Activated gamma-delta T cell treated with Interleukin-2 at 50 U/mL for 16 hours (primary cell): ENCODE measurements at regions not wholly inside any gene's neighbourhood (a gene's known extent, or its start where the extent isn't known, plus 50 kb on each side); places are given as distances from the start of the nearest gene placed in this dataset.
"Not testable (repeated sequence)": the region's sequence is repeated elsewhere in the genome, so short reads cannot be mapped to it uniquely, and the experiment has no call there.

Source experiments
- DNase-seq: peaks from one replicate; pipeline ENCODE4 v3.0.0-alpha.2; 2020

DNA sequence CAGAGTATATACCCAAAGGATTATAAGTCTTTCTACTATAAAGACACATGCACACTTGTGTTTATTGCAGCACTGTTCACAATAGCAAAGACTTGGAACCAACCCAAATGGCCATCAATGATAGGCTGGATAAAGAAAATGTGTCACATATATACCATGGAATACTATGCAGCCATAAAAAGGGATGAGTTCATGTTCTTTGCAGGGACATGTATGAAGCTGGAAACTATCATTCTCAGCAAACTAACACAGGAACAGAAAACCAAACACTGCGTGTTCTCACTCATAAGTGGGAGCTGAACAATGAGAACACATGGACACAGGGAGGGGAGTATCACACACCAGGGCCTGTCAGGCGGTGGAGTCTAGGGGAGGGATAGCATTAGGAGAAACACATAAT, 281.7 kb upstream of the MEF2C start:
- DNase-seq = not testable (repeated sequence)

DNA sequence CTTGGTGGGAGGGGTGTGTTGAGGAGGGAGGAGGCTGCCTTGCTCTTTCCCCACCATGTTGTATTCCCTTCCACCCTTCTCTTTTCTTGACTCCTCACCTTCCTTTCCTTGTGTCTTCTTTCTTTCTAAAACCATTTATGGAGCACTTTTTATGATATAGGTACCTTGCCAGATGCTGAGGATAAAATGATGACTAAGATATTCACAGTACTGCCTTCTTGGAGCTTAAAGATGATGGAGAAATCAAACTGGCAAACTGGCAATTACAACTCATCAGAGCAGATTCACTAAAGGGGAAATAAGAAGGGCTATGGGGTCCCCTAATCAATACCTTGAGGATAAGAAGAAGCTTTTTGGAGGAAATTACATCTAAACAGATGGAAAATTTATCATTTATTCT, 273.2 kb upstream of the MEF2C start:
- no peak for DNase-seq

DNA sequence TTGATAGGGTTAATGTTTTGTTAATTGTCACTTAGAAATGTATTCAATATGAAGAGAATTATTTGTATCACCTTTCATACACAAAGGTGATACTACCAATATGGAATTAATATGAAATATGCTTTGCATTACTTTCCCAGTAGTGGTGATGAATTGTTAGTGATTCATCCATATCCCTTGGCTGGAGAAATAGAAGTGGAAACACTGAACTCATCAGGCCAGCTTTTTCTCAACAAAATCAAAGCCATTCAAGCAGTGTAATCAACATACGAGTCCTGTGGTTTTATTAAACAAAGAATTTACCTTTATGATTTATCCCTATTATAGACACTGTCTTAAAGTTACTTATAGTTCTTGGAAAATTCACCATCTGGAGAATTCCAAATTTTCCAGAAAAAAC, 264.0 kb upstream of the MEF2C start:
- no peak for DNase-seq

- DNase-seq = no peak
Measured at GRCh38 chr5:89137148-89137547, 254.2 kb upstream of the MEF2C start.

- DNase-seq = no peak
Measured at GRCh38 chr5:89133975-89134374, 251.0 kb upstream of the MEF2C start.

DNA sequence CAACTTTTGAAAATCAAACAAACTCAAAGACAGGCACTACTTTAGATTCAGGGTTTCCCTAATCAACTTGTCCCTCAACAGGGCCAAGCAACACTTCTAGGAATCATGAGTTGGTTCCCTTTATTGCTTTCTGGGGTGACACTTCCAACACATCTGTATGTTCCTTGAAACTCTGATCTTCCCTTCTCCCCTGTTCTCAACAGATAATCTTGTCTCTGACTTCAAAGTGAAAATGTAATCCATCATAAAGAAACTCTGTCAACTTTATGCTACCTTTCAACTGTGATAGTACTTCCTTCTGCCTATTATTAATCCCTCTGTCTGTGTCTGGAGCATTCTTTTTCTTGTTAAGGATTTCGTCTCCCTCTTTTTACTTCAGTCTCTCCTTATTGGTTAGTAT, 250.1 kb upstream of the MEF2C start:
- no peak for DNase-seq

- DNase-seq = no peak
Measured at GRCh38 chr5:89130851-89131250, 247.9 kb upstream of the MEF2C start.

DNA sequence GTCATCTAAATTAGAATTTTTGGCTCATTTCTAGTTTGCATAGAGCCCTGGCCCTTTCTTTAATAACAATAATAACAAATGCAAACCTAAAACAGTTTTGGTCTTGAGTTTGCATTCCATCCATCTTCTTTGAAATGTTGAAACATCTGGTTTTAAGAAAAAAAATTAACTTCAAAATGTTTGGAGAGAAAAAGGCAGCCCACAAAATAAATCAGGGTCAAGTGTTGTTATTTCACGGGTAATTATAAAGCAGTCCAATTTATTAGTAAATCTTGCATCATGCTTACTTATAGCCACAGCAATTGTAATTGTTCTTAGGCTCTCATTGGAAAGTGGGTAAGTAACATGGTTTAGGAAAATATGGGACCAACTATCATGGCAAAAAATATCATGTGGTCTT, 247.0 kb upstream of the MEF2C start:
- no peak for DNase-seq

DNA sequence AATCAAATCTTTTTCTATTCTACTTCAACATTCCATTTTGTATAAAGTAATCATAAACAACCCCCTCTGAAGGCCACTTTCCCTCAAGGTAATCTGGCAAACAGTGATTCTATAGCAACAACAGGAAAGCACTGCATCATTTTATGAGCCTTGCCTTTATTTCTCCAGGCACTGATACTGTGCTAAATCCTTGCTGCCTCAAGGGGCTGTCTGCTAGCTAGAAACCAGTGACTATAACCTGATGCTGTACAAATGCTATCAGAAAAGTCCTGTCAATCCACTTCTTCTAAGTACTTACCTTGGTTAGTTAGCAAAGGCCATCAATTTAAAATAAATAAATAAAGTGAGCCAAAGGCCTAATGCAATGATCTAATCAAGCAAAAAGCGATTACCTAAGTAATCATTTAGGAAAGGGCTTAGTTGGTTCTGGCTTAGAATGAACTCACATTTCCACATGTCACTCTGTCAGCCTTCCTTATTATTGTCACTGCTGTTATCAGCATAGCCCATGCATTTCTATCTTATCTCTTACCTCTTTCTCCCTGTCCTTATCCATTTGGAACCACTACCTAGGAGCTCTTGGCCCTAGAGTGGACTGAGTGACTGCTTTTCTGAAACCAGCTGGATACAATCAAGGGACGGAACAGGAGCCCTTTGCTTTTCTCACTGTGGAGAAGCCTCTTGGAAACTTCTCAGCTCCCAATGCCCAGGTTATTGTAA, 246.1 kb upstream of the MEF2C start:
- DNase-seq = no peak

GRCh38 chr5:89128092-89128491, 245.1 kb upstream of the MEF2C start:
- DNase-seq = no peak

- DNase-seq = no peak
Measured at GRCh38 chr5:89127191-89127590, 244.2 kb upstream of the MEF2C start.

DNA sequence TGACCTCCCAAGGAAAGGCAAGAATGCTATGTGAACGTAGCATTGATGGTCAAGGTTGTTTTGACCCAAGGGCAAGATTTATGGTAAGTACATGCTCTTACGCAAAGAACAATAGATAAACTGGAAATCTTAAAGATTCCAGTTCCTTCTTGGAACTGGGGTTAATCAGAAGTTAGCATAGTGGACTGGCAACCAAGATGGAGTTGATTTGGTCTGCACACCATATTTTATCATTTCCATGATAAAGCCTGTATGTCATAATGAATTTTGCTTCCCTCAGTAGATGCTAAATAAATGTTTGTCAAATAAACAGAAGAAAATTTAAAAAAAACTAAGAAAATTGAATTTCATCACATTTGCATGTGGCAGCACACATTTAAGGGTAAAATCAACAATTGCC, 242.4 kb upstream of the MEF2C start:
- no peak for DNase-seq

DNA sequence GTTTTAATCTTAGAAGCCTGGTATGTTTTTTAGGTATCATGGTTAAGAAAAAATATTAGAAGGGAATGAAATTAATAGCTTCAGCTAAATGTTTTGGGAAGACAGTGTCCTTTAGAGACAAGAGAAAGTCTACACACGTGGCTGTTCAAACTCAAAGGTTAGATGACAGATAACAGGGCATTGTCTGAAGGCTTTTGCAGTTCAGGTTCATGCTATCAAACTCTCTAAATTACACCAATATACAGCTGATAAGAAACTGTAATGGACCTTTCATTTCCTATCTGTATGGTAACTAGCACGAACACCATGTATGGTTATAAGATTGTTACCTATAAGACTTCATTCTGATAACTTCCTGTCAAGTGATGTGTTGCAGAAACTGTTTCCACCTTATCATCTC, 240.6 kb upstream of the MEF2C start:
- no peak for DNase-seq

DNA sequence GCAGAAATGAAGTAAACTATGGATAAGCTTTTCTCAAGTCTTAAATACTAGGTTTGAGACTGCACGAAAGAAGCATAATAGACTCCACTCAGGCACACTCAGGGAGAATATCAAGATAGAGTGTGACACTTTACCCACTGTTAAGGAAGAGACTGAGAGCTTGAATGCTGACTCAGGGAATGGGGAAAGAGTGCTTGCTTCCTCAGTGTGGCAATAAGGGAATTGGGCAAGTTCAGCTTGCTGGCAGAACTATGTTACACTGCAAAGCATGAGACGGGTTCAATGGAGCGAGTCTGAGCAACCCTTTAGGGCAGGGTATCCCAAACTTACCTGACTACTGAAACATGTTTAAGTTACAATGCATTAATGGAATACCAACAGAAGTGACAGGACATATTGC, 237.7 kb upstream of the MEF2C start:
- no peak for DNase-seq

- no peak for DNase-seq
Measured at GRCh38 chr5:89117124-89117644, 234.2 kb upstream of the MEF2C start.

DNA sequence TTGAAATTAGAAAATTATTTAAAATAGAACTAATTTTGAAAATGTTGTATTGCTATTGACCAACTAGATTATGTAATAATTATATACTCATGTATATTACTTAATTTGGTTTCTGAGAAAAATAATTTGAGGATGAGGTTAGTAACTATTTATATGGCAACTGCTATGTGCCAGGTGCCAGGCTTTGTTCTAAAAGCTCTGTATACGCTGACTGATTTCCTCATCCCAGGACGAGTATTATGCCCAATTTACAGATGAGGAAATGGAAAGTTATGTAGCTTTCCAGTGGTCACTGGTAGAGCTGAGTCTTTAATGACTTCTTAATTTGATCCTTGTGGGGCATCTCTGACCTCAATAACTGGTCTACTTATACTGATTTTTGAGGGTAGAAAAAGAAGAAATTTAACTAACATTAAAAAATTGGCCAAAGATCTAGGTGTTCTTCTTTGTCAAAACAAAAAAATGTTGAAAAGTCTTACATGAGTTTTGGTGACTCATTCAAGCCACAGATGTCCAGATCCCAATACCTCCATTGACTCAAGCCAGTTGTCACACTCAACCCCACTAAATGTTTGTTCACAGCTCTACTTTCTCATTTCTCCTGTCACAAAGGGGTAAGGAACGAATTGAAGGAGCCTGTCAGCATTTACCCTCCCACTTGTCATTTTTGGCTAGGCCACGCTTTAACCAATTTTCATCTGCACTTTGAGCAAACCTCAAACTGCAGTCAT, 228.1 kb upstream of the MEF2C start:
- no peak for DNase-seq

GRCh38 chr5:89106480-89106879, 223.5 kb upstream of the MEF2C start:
- no peak for DNase-seq

- DNase-seq = no peak
Measured at GRCh38 chr5:89105836-89106235, 222.9 kb upstream of the MEF2C start.

- no peak for DNase-seq
Measured at GRCh38 chr5:89105171-89105695, 222.2 kb upstream of the MEF2C start.

GRCh38 chr5:89098199-89098756, 215.3 kb upstream of the MEF2C start:
- no peak for DNase-seq

DNA sequence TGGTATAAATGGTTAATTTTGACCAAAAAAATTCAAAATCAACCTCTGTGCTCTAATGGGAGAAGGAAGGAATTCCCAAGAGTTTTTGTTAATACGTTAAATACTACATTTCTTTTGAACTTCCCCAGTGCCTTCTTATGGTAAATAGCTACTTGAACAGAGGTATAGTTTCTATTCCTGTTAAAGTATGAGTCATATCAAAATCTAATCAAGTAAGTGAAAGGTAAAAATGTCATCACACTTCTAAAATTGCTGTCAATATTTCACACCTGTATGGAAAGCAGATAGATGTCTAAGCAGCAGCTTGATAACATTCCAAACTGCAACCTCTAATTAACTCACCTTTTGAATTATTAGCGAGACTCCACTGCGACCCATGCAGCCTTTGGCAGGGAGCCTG, 214.1 kb upstream of the MEF2C start:
- no peak for DNase-seq

DNA sequence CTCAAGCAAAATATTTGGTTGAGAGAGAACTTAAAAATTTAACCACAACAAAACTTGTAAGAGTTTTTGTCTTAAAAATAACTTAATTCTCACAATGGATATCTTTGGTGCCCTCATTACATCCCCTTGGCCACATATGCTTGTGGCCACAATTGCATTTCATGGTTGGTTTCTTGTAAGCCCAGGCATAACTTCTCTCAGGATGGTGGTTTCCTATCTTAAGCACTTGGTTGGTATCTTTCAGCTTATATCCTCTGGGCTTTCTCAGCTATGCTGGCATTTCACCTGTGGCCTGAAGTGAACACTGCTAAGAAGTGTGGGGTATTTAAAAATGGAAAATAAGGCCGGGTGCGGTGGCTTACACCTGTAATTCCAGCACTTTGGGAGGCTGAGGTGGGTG, 212.4 kb upstream of the MEF2C start:
- DNase-seq = no peak

DNA sequence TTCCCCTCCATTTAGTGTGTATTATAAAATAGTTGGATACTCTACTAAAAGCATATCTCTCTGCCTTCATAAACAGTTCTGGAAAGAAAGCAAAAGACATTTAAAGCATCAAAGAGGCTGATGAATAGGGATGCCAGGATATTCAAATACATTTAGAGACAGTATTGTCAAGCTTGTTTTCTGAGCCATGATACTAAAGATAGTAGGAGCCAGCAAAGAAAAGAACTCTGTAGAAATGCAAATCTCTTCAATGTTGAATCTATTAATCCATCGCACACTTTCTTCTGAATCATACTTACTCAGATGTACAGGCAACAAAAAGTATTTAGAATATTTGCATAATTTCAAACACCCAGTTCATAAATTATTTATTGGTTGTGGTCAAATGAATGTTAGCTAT, 207.1 kb upstream of the MEF2C start:
- no peak for DNase-seq
